ENCODE measurements at regions not wholly inside any gene's neighbourhood (a gene's known extent, or its start where the extent isn't known, plus 50 kb on each side); places are given as distances from the start of the nearest gene placed in this dataset.
A peak's percentile ranks its signal among the peaks of the same experiment; 100 is the strongest.
"Not testable (repeated sequence)": the region's sequence is repeated elsewhere in the genome, so short reads cannot be mapped to it uniquely, and the experiment has no call there.

DNA sequence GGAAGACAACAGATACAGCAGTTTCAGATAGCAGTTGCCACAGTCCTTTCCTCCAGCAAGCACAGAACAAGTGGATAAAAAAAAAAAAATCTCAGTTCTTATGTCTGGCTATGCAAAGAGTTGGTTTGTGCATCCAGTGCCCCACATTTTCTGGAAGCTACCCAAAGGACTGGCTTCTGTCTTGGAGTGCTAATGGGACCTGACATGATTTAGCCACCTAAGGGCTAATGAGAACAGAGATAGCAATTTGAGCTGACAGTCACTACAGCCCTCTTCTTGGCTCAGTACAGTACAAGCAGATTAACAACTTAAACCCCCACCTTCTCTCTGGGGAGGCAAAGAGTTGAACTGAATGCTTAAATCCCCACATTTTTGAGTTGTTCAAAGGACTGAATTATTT is 976.8 kb downstream of the TBC1D32 start:
- DNase-seq (ENCODE audit: low spot score): no peak

DNA sequence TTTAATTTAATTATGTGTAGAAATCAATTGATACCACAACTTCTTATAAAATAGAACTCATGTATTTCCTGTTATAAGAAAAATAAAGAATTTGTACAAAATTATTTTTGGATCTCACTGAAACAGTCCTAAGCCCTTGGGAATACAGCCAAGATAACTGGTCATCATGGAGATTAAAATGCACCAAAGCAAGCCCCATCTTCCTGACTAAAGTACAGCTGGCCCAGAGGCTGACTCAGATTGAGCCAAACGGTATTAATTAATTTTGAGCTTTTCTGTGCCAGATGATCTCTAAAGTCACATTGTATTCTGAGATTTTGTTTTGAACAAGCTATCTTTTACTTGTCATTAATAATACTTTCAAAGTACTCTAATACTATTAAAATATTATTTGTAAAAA is 978.5 kb downstream of the TBC1D32 start:
- no peak for DNase-seq (ENCODE audit: low spot score)

DNA sequence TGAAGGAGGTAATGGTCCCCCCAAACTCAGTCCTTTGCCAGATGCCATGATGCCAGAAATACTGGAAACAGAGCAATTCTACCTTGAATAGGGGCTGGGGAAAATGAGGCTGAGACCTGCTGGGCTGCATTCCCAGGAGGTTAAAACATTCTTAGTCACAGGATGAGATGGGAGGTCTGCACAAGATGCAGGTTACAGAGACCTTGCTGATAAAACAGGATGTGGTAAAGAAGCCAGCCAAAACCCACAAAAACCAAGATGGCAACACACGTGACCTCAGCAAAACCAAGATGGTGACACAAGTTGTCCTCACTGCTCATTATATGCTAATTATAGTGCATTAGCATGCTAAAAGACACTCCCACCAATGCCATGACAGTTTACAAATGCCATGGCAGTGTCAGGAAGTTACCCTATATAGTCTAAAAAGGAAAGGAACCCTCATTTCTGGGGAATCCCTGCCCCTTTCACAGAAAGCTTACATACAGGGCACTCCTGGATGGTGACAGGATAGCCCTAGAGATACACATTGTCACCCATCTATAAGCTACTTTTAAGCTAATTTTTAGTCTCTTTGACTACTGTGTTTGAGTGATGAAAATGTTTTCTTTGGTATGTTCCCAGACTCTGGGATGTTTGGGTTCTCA is 979.7 kb downstream of the TBC1D32 start:
- DNase-seq (ENCODE audit: low spot score): peak; percentile 76

DNA sequence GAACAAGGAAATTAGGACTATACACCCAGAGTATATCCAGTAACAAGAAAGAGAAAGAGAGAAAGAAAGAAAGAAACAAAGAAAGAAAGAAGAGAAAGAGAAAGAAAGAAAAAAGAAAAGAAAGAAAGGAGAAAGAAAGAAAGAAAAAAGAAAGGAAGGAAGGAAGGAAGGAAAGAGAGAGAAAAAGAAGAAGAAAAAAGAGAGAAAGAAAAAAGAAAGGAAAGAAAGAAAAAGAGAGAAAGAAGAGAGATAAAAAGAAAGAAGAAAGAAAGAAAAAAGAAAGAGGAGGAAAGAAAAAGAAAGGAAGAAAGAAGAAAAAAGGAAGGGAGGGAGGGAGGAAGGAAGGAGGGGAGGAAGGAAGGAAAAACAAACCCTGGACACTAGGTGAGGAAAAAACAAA is 981.8 kb downstream of the TBC1D32 start:
- no peak for DNase-seq (ENCODE audit: low spot score)

DNA sequence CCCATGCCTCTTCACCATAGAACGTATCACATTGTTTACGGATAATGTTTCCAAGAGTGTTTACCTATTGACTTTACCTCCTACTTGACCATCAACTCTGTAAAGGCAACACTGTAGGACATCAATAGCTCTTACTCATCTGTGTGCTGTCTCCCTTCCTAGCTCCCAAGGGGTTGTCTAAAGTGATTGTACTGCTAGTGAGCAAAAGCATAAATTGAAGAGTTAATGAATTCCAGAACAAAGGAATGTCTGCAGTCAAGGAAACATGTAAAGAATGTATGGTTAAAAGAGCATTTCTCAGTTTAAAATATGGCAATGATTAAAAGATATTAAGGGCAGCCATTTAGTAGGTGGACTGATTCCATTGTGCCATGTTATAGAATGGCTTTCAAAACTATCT is 985.4 kb downstream of the TBC1D32 start:
- DNase-seq (ENCODE audit: low spot score): peak; percentile 10

DNA sequence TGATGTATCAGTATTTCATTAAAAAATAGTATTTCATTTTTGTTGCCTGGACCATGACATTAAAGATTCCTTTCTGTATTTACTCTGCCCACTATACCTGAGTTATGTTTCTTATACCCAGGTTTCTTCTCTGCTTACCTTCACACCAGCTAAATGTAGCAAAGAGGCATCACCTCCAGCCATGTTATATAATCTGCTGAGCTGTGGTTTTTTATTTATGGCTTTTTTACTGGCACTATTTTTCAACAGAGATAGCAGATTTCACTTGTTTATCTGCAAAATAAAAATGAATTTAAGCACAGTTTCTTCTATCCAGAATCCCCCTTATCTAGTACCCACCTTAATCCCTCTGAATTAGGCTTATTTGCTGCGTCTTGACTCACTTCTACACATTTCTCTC is 979.0 kb upstream of the MAN1A1 start:
- no peak for DNase-seq (ENCODE audit: low spot score)

DNA sequence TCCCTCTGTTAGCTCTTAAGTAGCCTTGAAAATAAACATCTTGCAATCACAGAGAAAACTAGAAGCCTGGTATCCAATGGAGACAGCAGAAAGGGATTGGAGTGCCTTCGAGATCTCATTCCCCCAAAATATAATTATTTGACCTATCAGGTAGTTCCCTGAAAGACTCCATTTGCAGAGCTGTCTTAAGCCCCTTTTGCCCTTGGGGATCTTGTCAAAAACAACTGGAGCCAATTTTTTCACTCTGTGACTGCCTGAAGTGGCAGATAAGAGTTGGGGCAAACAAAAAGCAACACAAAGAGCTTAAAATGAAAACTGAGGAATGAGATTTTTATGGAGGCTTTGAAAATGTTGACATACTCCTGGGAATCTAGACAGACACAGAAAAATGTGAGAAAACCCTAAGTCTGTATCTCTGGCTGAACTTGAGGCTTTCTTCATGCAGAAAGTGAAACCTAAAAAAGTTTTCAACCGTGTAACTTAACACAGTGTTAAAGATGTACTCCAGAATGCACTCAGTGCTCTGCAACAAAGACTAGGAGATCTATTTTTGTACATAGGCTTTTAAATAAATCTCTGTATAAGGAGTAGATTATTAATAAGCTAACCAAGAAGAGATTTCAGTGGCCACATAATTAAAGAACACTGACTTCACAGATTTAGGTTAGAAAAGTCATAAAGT is 971.1 kb upstream of the MAN1A1 start:
- no peak for DNase-seq (ENCODE audit: low spot score)

DNA sequence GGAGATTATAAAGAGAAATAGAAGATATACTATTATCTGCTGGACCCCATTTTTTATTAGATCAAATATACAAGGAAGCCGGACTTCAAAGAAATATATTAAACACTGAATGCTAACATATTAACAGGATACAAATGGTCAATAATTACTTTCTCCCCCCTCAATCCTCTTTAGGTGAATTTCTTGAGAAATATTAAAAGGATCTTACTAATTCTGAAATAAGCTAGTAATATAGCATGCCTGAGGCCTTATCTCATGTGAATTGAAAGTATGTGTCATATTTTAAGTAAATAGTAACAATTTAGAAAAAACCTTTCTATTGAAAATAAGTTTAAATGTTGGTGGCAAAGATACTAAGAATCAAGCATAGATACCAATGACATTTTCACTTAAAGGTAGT is 954.7 kb upstream of the MAN1A1 start:
- no peak for DNase-seq (ENCODE audit: low spot score)

DNA sequence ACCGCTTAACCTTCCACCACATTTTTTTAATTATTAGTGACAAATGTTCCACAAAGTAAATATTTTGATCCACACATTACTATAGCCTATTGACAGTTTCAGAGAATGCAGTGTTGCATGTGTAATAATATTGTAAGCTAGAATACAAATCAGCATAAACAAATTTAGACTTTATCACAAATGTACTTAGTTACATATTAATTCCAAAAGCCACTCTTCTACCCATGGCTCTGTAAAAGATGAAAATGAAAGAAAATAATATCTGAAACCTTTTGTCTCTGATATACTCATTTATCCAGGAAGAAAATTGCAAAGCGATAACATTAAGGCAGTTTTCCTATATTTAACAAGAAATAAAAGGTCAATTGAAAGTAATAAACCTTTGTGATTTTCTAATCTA is 954.0 kb upstream of the MAN1A1 start:
- DNase-seq (ENCODE audit: low spot score): no peak

DNA sequence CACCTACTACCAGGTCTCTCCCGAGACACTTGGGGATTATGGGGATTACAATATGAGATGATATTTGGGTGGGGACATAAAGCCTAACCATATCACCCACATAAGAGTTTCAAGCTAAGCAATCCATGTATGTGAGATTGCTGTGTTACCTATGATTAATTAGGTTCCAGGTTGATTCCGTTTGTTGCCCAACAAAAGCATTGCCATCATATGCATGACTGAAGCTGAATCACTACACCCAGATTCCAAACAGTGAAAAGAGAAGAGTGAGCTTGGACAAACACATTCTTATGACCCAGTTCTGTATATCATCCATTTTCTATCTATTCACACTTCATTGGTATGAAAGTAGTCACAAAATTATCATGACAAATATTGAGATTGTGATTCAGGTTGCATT is 952.5 kb upstream of the MAN1A1 start:
- DNase-seq (ENCODE audit: low spot score): peak; percentile 13

DNA sequence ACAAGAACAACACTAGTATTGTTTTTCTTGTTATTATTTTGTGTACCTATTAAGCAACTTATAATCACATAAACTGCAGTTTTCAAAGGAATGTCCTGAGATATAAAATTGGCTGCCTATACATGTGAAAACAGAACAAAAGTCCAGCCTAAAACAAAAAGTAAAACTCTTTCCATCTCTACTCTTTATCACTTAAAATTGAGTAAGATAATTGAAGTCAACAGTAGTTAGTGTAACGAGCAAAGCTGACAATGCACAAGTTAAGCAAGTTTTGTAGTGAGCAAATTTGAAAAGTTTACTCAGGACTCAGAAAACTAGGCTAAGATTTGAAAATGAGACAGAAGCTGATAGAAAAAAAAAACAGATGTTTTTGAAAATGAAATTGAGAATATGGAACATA is 941.4 kb upstream of the MAN1A1 start:
- DNase-seq (ENCODE audit: low spot score): no peak

DNA sequence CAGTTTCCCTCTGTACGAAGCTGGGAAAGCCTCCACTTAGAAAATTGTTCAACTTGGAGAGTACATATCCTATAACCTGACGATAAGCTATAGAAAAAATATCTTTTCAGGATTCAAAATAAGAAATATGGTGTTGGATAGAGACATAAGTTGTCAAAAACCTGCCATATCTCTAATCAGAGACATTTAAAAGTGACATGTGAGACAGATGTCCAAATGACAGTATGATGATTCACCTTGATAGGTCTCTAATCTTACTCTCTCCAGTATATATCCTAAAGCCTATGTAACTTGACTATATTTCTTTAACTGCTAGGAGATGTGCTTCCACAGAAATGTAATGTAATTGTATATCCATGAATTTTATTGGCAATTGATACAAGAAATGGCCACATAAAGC is 932.4 kb upstream of the MAN1A1 start:
- DNase-seq (ENCODE audit: low spot score): no peak

DNA sequence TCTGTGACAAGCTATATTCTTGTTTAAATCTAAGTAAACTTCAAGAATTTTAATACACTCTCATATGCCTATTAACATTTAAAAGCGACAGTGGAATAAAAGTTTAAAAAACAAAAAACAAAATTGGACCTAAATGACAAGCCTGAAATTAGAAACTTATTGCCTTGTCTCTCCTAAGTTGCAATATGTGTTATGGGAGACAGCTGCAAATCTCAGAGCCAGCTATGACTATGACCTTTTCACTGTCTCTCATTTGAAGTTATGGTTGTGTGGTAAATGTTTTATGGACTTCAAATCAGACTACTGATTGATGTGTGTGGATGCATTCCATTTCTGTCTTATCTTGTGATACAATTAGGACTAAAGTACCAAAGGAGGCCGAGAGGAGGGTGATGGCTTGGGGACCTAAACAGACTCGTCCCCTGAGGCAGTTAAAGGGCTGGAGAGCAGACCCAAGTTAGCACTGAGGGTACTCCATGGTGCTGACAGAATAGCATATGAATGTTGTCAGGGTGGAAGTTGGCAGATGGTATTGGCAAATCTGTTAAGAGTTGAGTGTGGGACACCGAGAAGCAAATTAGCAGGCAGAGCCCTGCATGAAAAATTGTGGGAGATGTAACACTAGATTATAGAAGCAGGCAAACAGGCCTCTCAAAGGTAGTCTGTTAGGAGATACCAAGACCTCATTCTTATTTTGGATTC is 930.1 kb upstream of the MAN1A1 start:
- DNase-seq (ENCODE audit: low spot score): no peak

DNA sequence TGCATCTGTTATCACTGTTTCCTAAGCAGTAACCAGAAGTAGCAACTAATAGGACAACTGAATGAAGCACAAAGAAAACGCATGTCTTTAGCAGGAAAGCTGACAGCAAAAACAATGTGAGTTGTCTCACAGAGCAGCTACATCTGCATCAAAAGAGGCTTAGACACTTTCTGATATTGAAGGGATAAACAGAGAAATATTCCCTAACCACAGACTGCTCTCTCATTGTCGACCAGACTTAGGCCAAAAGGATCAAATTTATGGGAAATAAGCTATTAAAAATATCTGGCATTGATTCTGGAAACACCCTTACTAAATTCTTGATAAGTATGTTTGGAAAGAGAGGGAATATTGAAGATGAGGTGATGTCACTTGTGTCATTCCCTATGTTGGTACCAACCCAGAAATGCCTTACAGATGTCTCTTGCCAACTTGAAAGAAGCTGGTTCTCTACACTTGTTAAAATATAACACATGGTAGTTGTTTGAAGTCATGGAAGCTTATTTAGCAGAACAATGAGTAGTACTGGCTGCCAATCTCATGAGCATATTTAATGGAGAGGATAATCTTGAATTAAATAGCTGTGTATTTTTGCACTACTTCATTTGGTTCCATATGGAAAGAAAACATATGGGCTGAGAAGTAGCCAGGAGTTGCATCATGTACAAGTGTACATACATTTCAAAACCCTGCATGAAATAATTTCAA is 929.3 kb upstream of the MAN1A1 start:
- no peak for DNase-seq (ENCODE audit: low spot score)

DNA sequence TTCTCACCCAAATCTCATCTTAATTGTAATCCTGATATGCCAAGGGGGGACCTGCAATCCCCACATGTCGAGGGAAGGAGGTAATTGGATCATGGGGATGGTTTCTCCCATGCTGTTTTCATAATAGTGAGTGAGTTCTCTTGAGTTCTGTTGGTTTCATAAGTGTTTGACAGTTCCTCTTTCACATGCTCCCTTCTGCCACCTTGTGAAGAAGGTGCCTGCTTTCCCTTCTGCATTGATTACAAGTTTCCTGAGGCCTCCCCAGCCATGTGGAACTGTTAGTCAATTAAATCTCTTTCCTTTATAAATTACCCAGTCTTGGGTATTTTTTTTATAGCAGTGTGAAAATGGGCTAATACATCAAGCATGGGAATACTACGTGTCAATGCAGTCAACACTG is 925.0 kb upstream of the MAN1A1 start:
- no peak for DNase-seq (ENCODE audit: low spot score)

DNA sequence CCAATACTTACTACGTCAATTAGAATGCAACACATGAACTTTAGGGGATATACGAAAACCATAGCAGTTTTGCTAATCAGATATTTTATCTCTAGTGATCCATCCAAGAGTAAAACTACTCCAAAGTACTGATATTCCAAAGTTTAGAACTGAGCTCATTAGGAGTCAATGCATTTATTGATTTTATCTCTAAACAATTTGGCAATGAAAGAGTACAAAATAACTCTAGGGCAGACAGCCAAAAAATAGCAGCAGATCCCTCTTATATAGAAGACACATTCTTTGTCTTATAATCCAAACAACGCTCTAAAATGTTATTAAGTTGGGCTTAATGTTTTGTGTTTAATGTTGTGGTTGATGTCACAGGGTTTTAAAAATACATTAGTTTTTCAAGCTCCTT is 923.9 kb upstream of the MAN1A1 start:
- no peak for DNase-seq (ENCODE audit: low spot score)

DNA sequence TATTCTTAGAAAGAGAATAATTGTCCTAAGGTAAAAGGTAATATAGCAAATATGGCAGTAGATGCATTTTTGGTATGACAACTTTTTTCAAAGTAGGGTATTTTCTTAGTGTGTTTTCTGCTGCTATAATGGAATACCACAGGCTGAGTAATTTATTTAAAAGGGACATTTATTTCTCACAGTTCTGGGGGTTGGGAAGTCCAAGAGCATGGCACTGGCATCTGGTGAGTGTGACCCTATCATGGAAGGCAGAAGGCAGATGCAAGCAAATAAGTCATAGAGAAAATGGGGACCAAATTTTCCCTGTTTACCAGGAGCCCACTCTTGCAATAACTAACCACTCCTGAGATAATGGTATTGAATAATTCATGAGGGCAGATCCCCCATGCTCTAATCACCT is 922.5 kb upstream of the MAN1A1 start:
- no peak for DNase-seq (ENCODE audit: low spot score)

DNA sequence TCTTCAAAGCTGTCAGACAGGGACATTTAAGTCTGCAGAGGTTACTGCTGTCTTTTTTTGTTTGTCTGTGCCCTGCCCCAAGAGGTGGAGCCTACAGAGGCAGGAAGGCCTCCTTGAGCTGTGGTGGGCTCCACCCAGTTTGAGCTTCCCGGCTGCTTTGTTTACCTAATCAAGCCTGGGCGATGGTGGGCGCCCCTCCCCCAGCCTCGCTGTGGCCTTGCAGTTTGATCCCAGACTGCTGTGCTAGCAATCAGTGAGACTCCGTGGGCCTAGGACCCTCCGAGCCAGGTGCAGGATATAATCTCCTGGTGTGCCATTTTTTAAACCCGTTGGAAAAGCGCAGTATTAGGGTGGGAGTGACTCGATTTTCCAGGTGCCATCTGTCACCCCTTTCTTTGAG is 918.7 kb upstream of the MAN1A1 start:
- DNase-seq (ENCODE audit: low spot score): not testable (repeated sequence)

DNA sequence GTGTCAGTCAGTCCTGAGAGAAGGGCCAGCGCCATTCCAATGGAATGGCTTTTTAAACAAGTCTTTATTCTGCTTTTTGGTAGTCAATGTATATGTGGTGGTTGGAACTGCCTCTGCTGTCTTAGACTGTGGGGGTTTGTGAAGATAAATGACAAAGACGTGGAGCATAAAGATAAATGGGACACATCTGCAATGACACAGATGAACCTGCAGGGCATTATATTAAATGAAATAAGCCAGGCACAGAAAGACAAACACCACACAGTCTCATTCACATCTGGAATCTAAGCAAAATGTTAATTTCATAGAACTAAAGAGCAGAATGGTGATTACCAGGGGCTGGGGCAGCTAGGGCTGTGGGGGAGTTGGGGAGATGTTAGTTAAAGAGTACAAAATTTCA is 912.8 kb upstream of the MAN1A1 start:
- no peak for DNase-seq (ENCODE audit: low spot score)

DNA sequence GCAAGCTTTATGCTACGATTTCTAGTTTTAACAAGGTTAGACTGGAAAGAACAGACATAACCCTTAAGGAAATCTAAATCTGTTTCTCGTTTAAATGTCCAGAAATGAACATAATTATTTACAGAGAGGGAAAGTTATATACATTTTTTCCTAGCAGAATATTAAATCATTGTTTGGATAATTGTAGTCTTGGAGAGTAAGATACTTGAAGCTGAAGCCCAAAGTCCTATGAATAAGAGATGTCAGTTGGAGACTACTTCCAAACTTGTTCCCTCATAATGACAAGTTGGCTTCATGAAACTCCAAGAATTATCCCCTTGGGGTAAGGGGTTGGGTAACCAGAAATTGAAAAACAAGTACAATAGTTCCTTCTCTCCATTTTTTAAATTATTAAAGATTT is 911.1 kb upstream of the MAN1A1 start:
- no peak for DNase-seq (ENCODE audit: low spot score)

DNA sequence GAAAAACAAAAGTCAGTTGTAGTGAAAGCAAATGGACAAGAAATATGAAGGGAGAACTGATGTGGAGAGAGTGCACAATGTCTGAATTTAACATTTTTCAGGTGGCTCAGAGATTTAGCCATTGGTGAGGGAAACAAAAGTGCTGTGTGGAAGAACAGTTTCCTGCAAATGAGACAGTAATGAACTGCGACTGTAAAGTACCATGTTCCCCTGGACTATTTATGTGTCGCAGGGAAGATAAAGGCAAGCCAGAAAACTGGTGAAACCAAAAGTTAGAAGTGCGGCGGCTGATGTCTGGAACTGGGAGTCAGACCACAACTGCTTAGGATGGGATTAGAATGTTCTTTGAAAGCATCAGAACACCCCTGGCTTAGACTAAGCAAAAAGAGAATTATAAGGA is 905.1 kb upstream of the MAN1A1 start:
- DNase-seq (ENCODE audit: low spot score): no peak

DNA sequence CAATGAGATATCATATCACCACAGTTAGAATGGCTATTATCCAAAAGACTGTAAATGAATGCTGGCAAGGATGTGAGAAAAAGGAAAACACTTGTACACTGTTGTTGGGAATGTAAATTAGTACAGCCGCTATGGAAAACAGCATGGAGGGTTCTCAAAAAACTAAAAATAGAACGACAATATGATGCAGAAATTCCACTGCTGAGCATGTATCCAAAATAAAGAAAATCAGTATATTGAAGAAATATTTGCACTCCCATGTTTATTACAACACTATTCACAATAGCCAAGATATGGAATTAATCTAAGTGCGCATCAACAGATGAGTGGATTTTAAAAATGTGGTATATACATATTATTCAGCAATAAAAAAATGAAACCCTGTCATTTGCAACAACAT is 898.9 kb upstream of the MAN1A1 start:
- no peak for DNase-seq (ENCODE audit: low spot score)

DNA sequence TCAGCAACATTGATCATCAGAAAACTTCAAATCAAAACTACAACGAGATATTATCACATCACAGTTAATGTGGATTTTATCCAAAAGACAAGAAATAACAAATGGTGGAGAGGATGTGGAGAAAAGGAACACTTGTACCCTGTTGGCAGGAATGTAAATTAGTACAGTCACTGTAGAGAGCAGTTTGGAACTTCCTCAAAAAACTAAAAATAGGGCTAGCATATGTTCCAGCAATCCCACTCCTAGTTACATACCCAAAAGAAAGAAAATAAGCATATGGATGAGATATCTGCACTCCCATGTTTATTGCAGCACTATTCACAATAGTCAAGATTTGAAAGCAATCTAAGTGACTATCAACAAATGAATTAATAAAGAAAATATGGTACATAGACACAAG is 887.7 kb upstream of the MAN1A1 start:
- DNase-seq (ENCODE audit: low spot score): no peak

Data from kidney tubule cell (primary cell).